Astrocyte (in vitro differentiated cells and primary cell): ENCODE measurements at regions not wholly inside any gene's neighbourhood (a gene's known extent, or its start where the extent isn't known, plus 50 kb on each side); places are given as distances from the start of the nearest gene placed in this dataset.
"Not testable (repeated sequence)": the region's sequence is repeated elsewhere in the genome, so short reads cannot be mapped to it uniquely, and the experiment has no call there.

Source experiments
- DNase-seq: peaks from one replicate; pipeline ENCODE4 v3.0.0-alpha.2; 2010; ENCODE audit warnings: low read depth
- FAIRE-seq: peaks from 2 replicates; lab custom pipeline; 2011; peaks lifted over from hg19 to GRCh38; lab: Jason Lieb, UNC
- H2AFZ ChIP-seq: 2 replicates; pipeline ENCODE4 v1.6.0; 2012; ENCODE audit warnings: low read depth, low read length, inconsistent platforms
- H3K27ac ChIP-seq: 2 replicates; pipeline ENCODE4 v1.5.1; 2011; ENCODE audit warnings: low read depth, low read length, inconsistent platforms
- H3K27me3 ChIP-seq: 2 replicates; pipeline ENCODE4 v1.6.0; 2011; ENCODE audit warnings: low read length, inconsistent platforms; ENCODE audit not compliant: insufficient read depth
- H3K36me3 ChIP-seq: 2 replicates; pipeline ENCODE4 v1.5.1; 2011; ENCODE audit warnings: low read length, inconsistent platforms; ENCODE audit not compliant: insufficient read depth
- H3K4me1 ChIP-seq: 2 replicates; pipeline ENCODE4 v1.5.1; 2011; ENCODE audit warnings: low read length, inconsistent platforms; ENCODE audit not compliant: insufficient read depth
- H3K4me2 ChIP-seq: 2 replicates; pipeline ENCODE4 v1.6.0; 2012; ENCODE audit warnings: low read length, inconsistent platforms
- H3K4me3 ChIP-seq: 2 replicates; pipeline ENCODE4 v1.5.1; 2011; ENCODE audit warnings: low read depth, mild to moderate bottlenecking, low read length, inconsistent platforms; ENCODE audit not compliant: insufficient read depth
- H3K79me2 ChIP-seq: 2 replicates; pipeline ENCODE4 v1.6.0; 2012; ENCODE audit warnings: mild to moderate bottlenecking, low read length, inconsistent platforms; ENCODE audit not compliant: insufficient read depth
- H3K9ac ChIP-seq: 2 replicates; pipeline ENCODE4 v1.6.0; 2012; ENCODE audit warnings: mild to moderate bottlenecking, low read length, inconsistent platforms
- H3K9me3 ChIP-seq: 2 replicates; pipeline ENCODE4 v1.5.1; 2012; ENCODE audit warnings: low read depth, mild to moderate bottlenecking, low read length, inconsistent platforms; ENCODE audit not compliant: insufficient read depth
- H4K20me1 ChIP-seq: 2 replicates; pipeline ENCODE4 v1.6.0; 2012; ENCODE audit warnings: low read length, inconsistent platforms; ENCODE audit not compliant: insufficient read depth
- H3K27ac Mint-ChIP-seq: one replicate; pipeline ENCODE4 v1.8.0; 2021; ENCODE audit warnings: mild to moderate bottlenecking, mixed read lengths; ENCODE audit not compliant: unreplicated experiment
- H3K27me3 Mint-ChIP-seq: one replicate; pipeline ENCODE4 v1.8.0; 2021; ENCODE audit warnings: low read depth, mixed read lengths; ENCODE audit not compliant: unreplicated experiment
- H3K36me3 Mint-ChIP-seq: one replicate; pipeline ENCODE4 v1.8.0; 2021; ENCODE audit warnings: low read depth, mixed read lengths; ENCODE audit not compliant: unreplicated experiment
- H3K4me1 Mint-ChIP-seq: one replicate; pipeline ENCODE4 v1.8.0; 2021; ENCODE audit warnings: low read depth, mixed read lengths; ENCODE audit not compliant: unreplicated experiment
- H3K4me3 Mint-ChIP-seq: one replicate; pipeline ENCODE4 v1.8.0; 2021; ENCODE audit warnings: mild to moderate bottlenecking, moderate library complexity, mixed read lengths; ENCODE audit not compliant: unreplicated experiment
- H3K9me3 Mint-ChIP-seq: one replicate; pipeline ENCODE4 v1.8.0; 2021; ENCODE audit warnings: mild to moderate bottlenecking, mixed read lengths; ENCODE audit not compliant: unreplicated experiment
- EZH2 ChIP-seq: IDR thresholded peaks from 2 replicates; pipeline ENCODE4 v1.6.1; 2012; ENCODE audit warnings: mild to moderate bottlenecking, low read length, inconsistent platforms; ENCODE audit not compliant: insufficient read depth
- TF ChIP-seq, protein P1 (sequence below): IDR thresholded peaks from 2 replicates; pipeline ENCODE4 v1.5.1; 2011; ENCODE audit warnings: low read depth, mild to moderate bottlenecking, inconsistent platforms, low read length, moderate library complexity; ENCODE audit not compliant: insufficient read depth

DNA sequence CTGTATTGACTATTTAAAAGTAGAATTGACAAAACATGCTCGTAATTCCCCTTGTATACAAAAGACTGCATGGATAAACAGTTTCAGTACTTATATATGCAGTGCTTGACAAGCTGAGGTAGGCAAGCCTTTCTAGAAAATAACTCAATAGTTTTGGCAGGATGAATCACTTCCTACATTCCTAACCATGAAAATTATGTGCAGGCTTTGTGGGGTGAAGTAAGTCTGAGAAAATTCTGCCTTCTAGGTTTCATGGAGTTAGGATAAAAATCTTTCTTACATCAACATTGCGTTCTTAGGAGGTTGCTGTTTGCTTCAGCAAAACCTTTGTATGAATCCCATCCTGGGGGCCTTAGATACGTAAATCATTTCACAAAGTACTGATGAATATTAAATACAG is 801.4 kb upstream of the EYS start:
- Histone ChIP-seq H3K4me2 (peak overlapping the region; percentile 69), H3K36me3 (no peaks in the 10 kb centered on the region), H3K9ac (no peak overlapping the region), H3K79me2 (no peaks in the 10 kb centered on the region), H3K27me3 (no peaks in the 10 kb centered on the region), H3K9me3 (no peaks in the 10 kb centered on the region), H3K4me1 (peaks cover 4% of the 10 kb centered on the region), H3K4me3 (no peak overlapping the region), H3K27ac (peak overlapping the region; percentile 43), H4K20me1 (no peaks in the 10 kb centered on the region), H2AFZ (peak overlapping the region; percentile 49)
- Mint-ChIP-seq H3K9me3 (no peaks in the 10 kb centered on the region), H3K36me3 (no peaks in the 10 kb centered on the region), H3K27me3 (no peaks in the 10 kb centered on the region), H3K4me3 (no peak overlapping the region), H3K27ac (peak overlapping the region; percentile 51), H3K4me1 (peaks cover 12% of the 10 kb centered on the region)
- FAIRE-seq = no peak
- DNase-seq = peak; percentile 49
- TF ChIP-seq, protein P1, sequence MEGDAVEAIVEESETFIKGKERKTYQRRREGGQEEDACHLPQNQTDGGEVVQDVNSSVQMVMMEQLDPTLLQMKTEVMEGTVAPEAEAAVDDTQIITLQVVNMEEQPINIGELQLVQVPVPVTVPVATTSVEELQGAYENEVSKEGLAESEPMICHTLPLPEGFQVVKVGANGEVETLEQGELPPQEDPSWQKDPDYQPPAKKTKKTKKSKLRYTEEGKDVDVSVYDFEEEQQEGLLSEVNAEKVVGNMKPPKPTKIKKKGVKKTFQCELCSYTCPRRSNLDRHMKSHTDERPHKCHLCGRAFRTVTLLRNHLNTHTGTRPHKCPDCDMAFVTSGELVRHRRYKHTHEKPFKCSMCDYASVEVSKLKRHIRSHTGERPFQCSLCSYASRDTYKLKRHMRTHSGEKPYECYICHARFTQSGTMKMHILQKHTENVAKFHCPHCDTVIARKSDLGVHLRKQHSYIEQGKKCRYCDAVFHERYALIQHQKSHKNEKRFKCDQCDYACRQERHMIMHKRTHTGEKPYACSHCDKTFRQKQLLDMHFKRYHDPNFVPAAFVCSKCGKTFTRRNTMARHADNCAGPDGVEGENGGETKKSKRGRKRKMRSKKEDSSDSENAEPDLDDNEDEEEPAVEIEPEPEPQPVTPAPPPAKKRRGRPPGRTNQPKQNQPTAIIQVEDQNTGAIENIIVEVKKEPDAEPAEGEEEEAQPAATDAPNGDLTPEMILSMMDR = no peak
- TF ChIP-seq EZH2 = no peak

DNA sequence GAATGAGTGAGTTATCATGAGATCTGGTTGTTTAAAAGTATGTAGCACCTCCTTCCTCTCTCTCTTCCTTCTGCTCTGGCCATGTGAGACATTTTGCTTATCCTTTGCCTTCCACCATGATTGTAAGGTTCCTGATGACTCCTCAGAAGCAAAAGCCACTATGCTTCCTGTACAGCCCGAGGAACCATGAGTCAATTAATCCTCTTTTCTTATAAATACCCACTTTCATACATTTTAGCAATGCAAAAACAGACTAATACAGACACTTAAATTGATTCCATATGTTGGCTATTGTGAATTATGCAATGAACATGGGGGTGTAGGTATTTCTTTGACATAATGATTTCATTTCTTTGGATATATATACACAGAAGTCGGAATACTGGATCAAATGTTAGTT is 792.8 kb upstream of the EYS start:
- Mint-ChIP-seq H3K4me1 (peaks cover 2% of the 10 kb centered on the region), H3K4me3 (no peak overlapping the region), H3K27ac (no peak overlapping the region), H3K36me3 (no peaks in the 10 kb centered on the region), H3K9me3 (no peaks in the 10 kb centered on the region), H3K27me3 (no peaks in the 10 kb centered on the region)
- no peak for DNase-seq
- no peak for FAIRE-seq
- Histone ChIP-seq H2AFZ (no peak overlapping the region), H3K4me2 (no peak overlapping the region), H3K27ac (no peak overlapping the region), H3K36me3 (no peaks in the 10 kb centered on the region), H3K27me3 (no peaks in the 10 kb centered on the region), H3K9me3 (no peaks in the 10 kb centered on the region), H3K4me1 (no peaks in the 10 kb centered on the region), H4K20me1 (no peaks in the 10 kb centered on the region), H3K9ac (no peak overlapping the region), H3K4me3 (no peak overlapping the region), H3K79me2 (no peaks in the 10 kb centered on the region)
- TF ChIP-seq, protein P1 = no peak
- TF ChIP-seq EZH2 = no peak

DNA sequence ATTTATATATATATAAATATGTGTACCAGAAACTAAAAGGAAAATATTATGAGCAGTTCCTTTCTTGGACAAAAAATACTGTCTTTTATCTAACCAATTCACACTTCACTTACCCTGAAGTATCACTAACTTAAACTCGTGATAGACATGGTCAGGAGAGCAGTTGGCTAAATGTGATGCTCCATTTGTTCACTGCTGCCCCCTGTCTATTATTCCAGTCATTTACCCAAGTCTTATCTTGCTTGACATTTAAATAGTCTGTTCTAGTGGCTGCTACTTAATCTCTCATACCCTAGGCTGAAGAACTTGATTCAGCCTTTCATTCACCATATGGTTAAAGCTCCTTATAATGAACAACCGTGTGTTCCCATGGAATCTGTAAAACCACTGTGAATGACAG is 789.6 kb upstream of the EYS start:
- H3K9ac ChIP-seq = no peak overlapping the region
- H3K9me3 ChIP-seq = no peaks in the 10 kb centered on the region
- Mint-ChIP-seq H3K4me1 (peaks cover 2% of the 10 kb centered on the region), H3K27ac (no peak overlapping the region), H3K36me3 (no peaks in the 10 kb centered on the region), H3K4me3 (no peak overlapping the region), H3K27me3 (no peaks in the 10 kb centered on the region), H3K9me3 (peaks cover 2% of the 10 kb centered on the region)
- FAIRE-seq = no peak
- no peaks in the 10 kb centered on the region for H4K20me1 ChIP-seq
- H3K4me1 ChIP-seq = no peaks in the 10 kb centered on the region
- H3K4me3 ChIP-seq = no peak overlapping the region
- H3K36me3 ChIP-seq = no peaks in the 10 kb centered on the region
- TF ChIP-seq EZH2 = no peak
- TF ChIP-seq, protein P1 = peak; percentile 27
- no peaks in the 10 kb centered on the region for H3K79me2 ChIP-seq
- DNase-seq = no peak
- no peak overlapping the region for H2AFZ ChIP-seq
- no peak overlapping the region for H3K4me2 ChIP-seq
- H3K27me3 ChIP-seq = no peaks in the 10 kb centered on the region
- H3K27ac ChIP-seq = no peak overlapping the region

DNA sequence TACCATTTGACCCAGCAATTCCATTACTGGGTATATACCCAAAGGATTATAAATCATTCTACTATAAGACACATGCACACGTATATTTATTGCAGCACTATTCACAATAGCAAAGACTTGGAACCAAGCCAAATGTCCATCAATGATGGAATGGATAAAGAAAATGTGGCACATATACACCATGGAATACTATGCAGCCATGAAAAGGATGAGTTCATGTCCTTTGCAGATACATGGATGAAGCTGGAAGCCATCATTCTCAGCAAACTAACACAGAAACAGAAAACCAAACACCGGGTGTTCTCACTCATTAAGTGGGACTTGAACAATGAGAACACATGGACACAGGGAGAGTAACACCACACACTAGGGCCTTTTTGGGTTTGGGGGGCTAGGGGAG is 787.6 kb upstream of the EYS start:
- not testable (repeated sequence) for H3K9ac ChIP-seq, H4K20me1 ChIP-seq, H3K9me3 ChIP-seq, H3K4me1 Mint-ChIP-seq, FAIRE-seq, H2AFZ ChIP-seq, DNase-seq, H3K27me3 ChIP-seq, H3K27me3 Mint-ChIP-seq, H3K27ac Mint-ChIP-seq, H3K4me3 Mint-ChIP-seq, H3K36me3 ChIP-seq, H3K36me3 Mint-ChIP-seq, H3K4me3 ChIP-seq, H3K27ac ChIP-seq, H3K4me1 ChIP-seq, H3K9me3 Mint-ChIP-seq, H3K4me2 ChIP-seq, H3K79me2 ChIP-seq
